KOPT-K1 (cell line): ENCODE measurements at regions not wholly inside any gene's neighbourhood (a gene's known extent, or its start where the extent isn't known, plus 50 kb on each side); places are given as distances from the start of the nearest gene placed in this dataset.
"Not testable (repeated sequence)": the region's sequence is repeated elsewhere in the genome, so short reads cannot be mapped to it uniquely, and the experiment has no call there.

Experiments
- H3K27ac ChIP-seq: fragments of 200-600 bp; sonication (generic); 2 replicates; pipeline ENCODE4 v1.5.1; 2016; ENCODE audit warnings: antibody characterized with exemption, mild to moderate bottlenecking, low read depth, low read length; ENCODE audit not compliant: poor library complexity, severe bottlenecking
- H3K36me3 ChIP-seq: fragments of 200-600 bp; sonication (generic); 2 replicates; pipeline ENCODE4 v1.5.1; 2017; ENCODE audit warnings: antibody characterized with exemption, mild to moderate bottlenecking, low read length, moderate library complexity; ENCODE audit not compliant: insufficient read depth
- H3K9me3 ChIP-seq: fragments of 200-600 bp; sonication (generic); 2 replicates; pipeline ENCODE4 v1.5.1; 2017; ENCODE audit warnings: antibody characterized with exemption, low read length, mild to moderate bottlenecking; ENCODE audit not compliant: insufficient read depth, poor library complexity, severe bottlenecking

- peaks cover 23% of the 10 kb centered on the region for H3K9me3 ChIP-seq
Observed at GRCh38 chr5:119299242-119299614, 56.6 kb upstream of the TNFAIP8 start.

GRCh38 chr5:119299615-119300310, 56.1 kb upstream of the TNFAIP8 start:
- Histone ChIP-seq H3K9me3 (peaks cover 19% of the 10 kb centered on the region), H3K27ac (peak overlapping the region; percentile 24)
- H3K36me3 ChIP-seq = not testable (repeated sequence)

More at GRCh38 chr5:119299242-119299614, 56.6 kb upstream of the TNFAIP8 start:
- H3K27ac ChIP-seq, H3K36me3 ChIP-seq: not testable (repeated sequence)

- Histone ChIP-seq H3K9me3 (peaks cover 14% of the 10 kb centered on the region), H3K27ac (peak overlapping the region; percentile 95), H3K36me3 (no peaks in the 10 kb centered on the region)
Observed at GRCh38 chr5:119300311-119300670, 55.5 kb upstream of the TNFAIP8 start.

- Histone ChIP-seq H3K36me3 (no peaks in the 10 kb centered on the region), H3K27ac (peak overlapping the region; percentile 95), H3K9me3 (peaks cover 14% of the 10 kb centered on the region)
Observed at GRCh38 chr5:119301210-119301609, 54.6 kb upstream of the TNFAIP8 start.

GRCh38 chr5:119301906-119302305, 53.9 kb upstream of the TNFAIP8 start:
- peak overlapping the region; percentile 95 for H3K27ac ChIP-seq
- no peaks in the 10 kb centered on the region for H3K36me3 ChIP-seq
- H3K9me3 ChIP-seq = peaks cover 14% of the 10 kb centered on the region

- no peaks in the 10 kb centered on the region for H3K36me3 ChIP-seq
- peak overlapping the region; percentile 95 for H3K27ac ChIP-seq
- H3K9me3 ChIP-seq = peaks cover 14% of the 10 kb centered on the region
Observed at GRCh38 chr5:119302449-119302848, 53.4 kb upstream of the TNFAIP8 start.

- H3K9me3 ChIP-seq = peaks cover 14% of the 10 kb centered on the region
- H3K27ac ChIP-seq = peak overlapping the region; percentile 95
Observed at GRCh38 chr5:119302916-119303897, 52.6 kb upstream of the TNFAIP8 start.

GRCh38 chr5:119304439-119305211, 51.2 kb upstream of the TNFAIP8 start:
- peak overlapping the region; percentile 95 for H3K27ac ChIP-seq
- peaks cover 5% of the 10 kb centered on the region for H3K9me3 ChIP-seq
- no peaks in the 10 kb centered on the region for H3K36me3 ChIP-seq

More at GRCh38 chr5:119302916-119303897, 52.6 kb upstream of the TNFAIP8 start:
- H3K36me3 ChIP-seq = no peaks in the 10 kb centered on the region
